ENCODE measurements at regions not wholly inside any gene's neighbourhood (a gene's known extent, or its start where the extent isn't known, plus 50 kb on each side); places are given as distances from the start of the nearest gene placed in this dataset.
"Not testable (repeated sequence)": the region's sequence is repeated elsewhere in the genome, so short reads cannot be mapped to it uniquely, and the experiment has no call there.

GRCh38 chr12:86387591-86388145, 131.5 kb upstream of the MGAT4C start:
- TF ChIP-seq EZH2 (IDR thresholded peaks at IDR 0.05; ENCODE audit: borderline replicate concordance, low read length) (no peak), CTCF (IDR thresholded peaks at IDR 0.05; ENCODE audit: low read length) (no peak)
- Histone ChIP-seq H3K79me2 (ENCODE audit: insufficient read depth, low read length) (no peaks in the 10 kb centered on the region), H3K9me2 (ENCODE audit: low read depth, low read length) (no peaks in the 10 kb centered on the region), H3K27me3 (ENCODE audit: insufficient read depth, low read length) (no peaks in the 10 kb centered on the region), H2AFZ (ENCODE audit: low read length) (no peak overlapping the region), H3K9me3 (ENCODE audit: low read length) (no peaks in the 10 kb centered on the region), H3K27ac (ENCODE audit: low read depth, low read length, poor library complexity, severe bottlenecking) (no peak overlapping the region), H3K9ac (ENCODE audit: low read length) (no peak overlapping the region), H3K36me3 (ENCODE audit: insufficient read depth, low read length) (no peaks in the 10 kb centered on the region), H3K4me3 (ENCODE audit: low read depth, low read length, poor library complexity, severe bottlenecking) (no peak overlapping the region), H3K4me1 (ENCODE audit: insufficient read depth, low read length, severe bottlenecking) (no peaks in the 10 kb centered on the region), H3K4me2 (ENCODE audit: low read length) (no peak overlapping the region), H3F3A (ENCODE audit: insufficient read depth, low read length) (no peaks in the 10 kb centered on the region), H4K20me1 (ENCODE audit: insufficient read depth, low read length) (no peaks in the 10 kb centered on the region)

- H3K9me2 ChIP-seq (ENCODE audit: low read depth, low read length); H3K36me3 ChIP-seq (ENCODE audit: insufficient read depth, low read length); H3K9ac ChIP-seq (ENCODE audit: low read length); H4K20me1 ChIP-seq (ENCODE audit: insufficient read depth, low read length); H3F3A ChIP-seq (ENCODE audit: insufficient read depth, low read length); H3K79me2 ChIP-seq (ENCODE audit: insufficient read depth, low read length); H3K27ac ChIP-seq (ENCODE audit: low read depth, low read length, poor library complexity, severe bottlenecking); H3K4me1 ChIP-seq (ENCODE audit: insufficient read depth, low read length, severe bottlenecking); H2AFZ ChIP-seq (ENCODE audit: low read length); H3K4me2 ChIP-seq (ENCODE audit: low read length); H3K4me3 ChIP-seq (ENCODE audit: low read depth, low read length, poor library complexity, severe bottlenecking); H3K9me3 ChIP-seq (ENCODE audit: low read length); H3K27me3 ChIP-seq (ENCODE audit: insufficient read depth, low read length): not testable (repeated sequence)
These were observed 127.6 kb upstream of the MGAT4C start for GRCh38 chr12:86383759-86384158.

GRCh38 chr12:86379337-86379736, 123.1 kb upstream of the MGAT4C start:
- Histone ChIP-seq H3K79me2 (ENCODE audit: insufficient read depth, low read length) (no peaks in the 10 kb centered on the region), H4K20me1 (ENCODE audit: insufficient read depth, low read length) (no peaks in the 10 kb centered on the region), H3K36me3 (ENCODE audit: insufficient read depth, low read length) (no peaks in the 10 kb centered on the region), H2AFZ (ENCODE audit: low read length) (no peak overlapping the region), H3K9ac (ENCODE audit: low read length) (no peak overlapping the region), H3K4me3 (ENCODE audit: low read depth, low read length, poor library complexity, severe bottlenecking) (no peak overlapping the region), H3K9me2 (ENCODE audit: low read depth, low read length) (no peaks in the 10 kb centered on the region), H3K4me2 (ENCODE audit: low read length) (no peak overlapping the region), H3K9me3 (ENCODE audit: low read length) (no peaks in the 10 kb centered on the region), H3K27me3 (ENCODE audit: insufficient read depth, low read length) (no peaks in the 10 kb centered on the region), H3K27ac (ENCODE audit: low read depth, low read length, poor library complexity, severe bottlenecking) (no peak overlapping the region), H3F3A (ENCODE audit: insufficient read depth, low read length) (no peaks in the 10 kb centered on the region), H3K4me1 (ENCODE audit: insufficient read depth, low read length, severe bottlenecking) (no peaks in the 10 kb centered on the region)
- TF ChIP-seq EZH2 (IDR thresholded peaks at IDR 0.05; ENCODE audit: borderline replicate concordance, low read length) (no peak), CTCF (IDR thresholded peaks at IDR 0.05; ENCODE audit: low read length) (no peak)

GRCh38 chr12:86376052-86376451, 119.9 kb upstream of the MGAT4C start:
- Histone ChIP-seq H4K20me1 (ENCODE audit: insufficient read depth, low read length) (no peaks in the 10 kb centered on the region), H3K4me1 (ENCODE audit: insufficient read depth, low read length, severe bottlenecking) (no peaks in the 10 kb centered on the region), H3K4me3 (ENCODE audit: low read depth, low read length, poor library complexity, severe bottlenecking) (no peak overlapping the region), H2AFZ (ENCODE audit: low read length) (no peak overlapping the region), H3K27me3 (ENCODE audit: insufficient read depth, low read length) (no peaks in the 10 kb centered on the region), H3K4me2 (ENCODE audit: low read length) (no peak overlapping the region), H3K36me3 (ENCODE audit: insufficient read depth, low read length) (no peaks in the 10 kb centered on the region), H3K9me2 (ENCODE audit: low read depth, low read length) (no peaks in the 10 kb centered on the region), H3F3A (ENCODE audit: insufficient read depth, low read length) (no peaks in the 10 kb centered on the region), H3K79me2 (ENCODE audit: insufficient read depth, low read length) (no peaks in the 10 kb centered on the region), H3K27ac (ENCODE audit: low read depth, low read length, poor library complexity, severe bottlenecking) (no peak overlapping the region), H3K9ac (ENCODE audit: low read length) (no peak overlapping the region), H3K9me3 (ENCODE audit: low read length) (no peaks in the 10 kb centered on the region)
- TF ChIP-seq CTCF (IDR thresholded peaks at IDR 0.05; ENCODE audit: low read length) (no peak), EZH2 (IDR thresholded peaks at IDR 0.05; ENCODE audit: borderline replicate concordance, low read length) (no peak)

Data from OCI-LY1 (cell line).